DMS114 treated with DMSO at 0.1 percent for 48 hours (cell line): ENCODE measurements at regions not wholly inside any gene's neighbourhood (a gene's known extent, or its start where the extent isn't known, plus 50 kb on each side); places are given as distances from the start of the nearest gene placed in this dataset.

ENCODE experiments used
- DNase-seq: peaks from one replicate; lab custom pipeline; 2025; ENCODE audit not compliant: unreplicated experiment; lab: John Stamatoyannopoulos, UW

- DNase-seq, result no peak
These were observed 413.4 kb downstream of the BCL11B start for GRCh38 chr14:98858561-98858960.

DNA sequence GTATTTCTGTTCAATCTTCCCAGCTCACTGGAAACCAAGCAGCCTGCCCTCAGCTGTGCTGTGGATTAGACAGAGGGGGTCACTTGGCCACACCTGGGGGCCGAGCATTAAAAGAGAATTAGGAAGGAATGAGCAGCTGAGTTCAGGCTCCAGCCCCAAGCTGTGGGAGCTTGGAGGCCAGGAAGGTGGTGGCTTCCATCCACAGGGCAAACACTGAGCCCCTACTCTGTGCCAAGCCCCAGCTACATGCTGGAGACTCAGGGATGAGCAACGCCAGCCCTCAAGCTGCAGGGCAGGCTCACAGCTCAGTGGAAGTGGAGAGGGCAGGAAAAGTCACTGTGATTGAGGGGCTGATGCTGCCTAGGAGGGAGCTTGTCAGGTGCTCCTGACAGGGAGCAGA is 412.7 kb downstream of the BCL11B start:
- no peak for DNase-seq

- DNase-seq, result no peak
These were observed 407.8 kb downstream of the BCL11B start for GRCh38 chr14:98864211-98864610.

- no peak for DNase-seq
These were observed 404.9 kb downstream of the BCL11B start for GRCh38 chr14:98867146-98867545.

- no peak for DNase-seq
These were observed 404.3 kb downstream of the BCL11B start for GRCh38 chr14:98867726-98868125.

DNA sequence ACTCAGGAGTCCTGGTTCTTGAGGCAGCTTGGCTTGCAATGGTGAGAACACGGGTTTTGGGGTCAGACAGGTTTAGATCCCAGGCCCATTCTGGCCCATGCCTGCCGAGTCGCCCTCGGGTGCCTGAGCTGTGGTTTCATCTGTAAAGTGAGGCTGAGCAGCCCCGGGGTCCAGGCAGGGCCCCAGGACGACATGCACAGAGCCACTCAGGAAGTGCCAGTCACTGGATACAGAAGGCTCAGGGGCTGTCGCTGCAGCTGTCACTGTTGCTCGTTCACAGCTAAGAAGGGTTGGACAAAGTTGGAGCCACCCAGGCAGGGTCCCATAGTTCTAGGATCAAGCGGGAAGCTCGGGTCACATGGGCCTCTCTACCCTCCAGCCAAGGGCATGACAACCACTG is 403.1 kb downstream of the BCL11B start:
- no peak for DNase-seq

- no peak for DNase-seq
These were observed 400.2 kb downstream of the BCL11B start for GRCh38 chr14:98871796-98872195.

DNA sequence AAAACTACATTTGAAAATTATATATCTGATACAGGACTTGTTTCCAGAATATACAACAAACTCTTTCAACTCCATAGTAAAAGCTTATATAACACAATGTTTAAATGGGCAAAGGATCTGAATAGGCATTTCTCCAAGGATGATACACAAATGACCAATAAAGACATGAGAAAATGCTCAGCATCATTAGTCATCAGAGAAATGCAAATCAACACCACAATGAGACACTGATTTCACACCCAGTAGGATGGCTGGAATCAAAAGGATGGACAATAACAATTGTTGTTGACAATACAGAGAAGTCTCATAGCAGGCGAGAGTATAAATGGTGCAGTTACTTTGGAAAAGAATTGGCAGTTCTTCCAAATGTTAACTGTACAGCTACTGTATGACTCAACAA is 394.9 kb downstream of the BCL11B start:
- no peak for DNase-seq

GRCh38 chr14:98878282-98878681 is 393.7 kb downstream of the BCL11B start:
- no peak for DNase-seq

- no peak for DNase-seq
These were observed 385.0 kb downstream of the BCL11B start for GRCh38 chr14:98886982-98887381.

- no peak for DNase-seq
These were observed 383.7 kb downstream of the BCL11B start for GRCh38 chr14:98888281-98888680.

DNA sequence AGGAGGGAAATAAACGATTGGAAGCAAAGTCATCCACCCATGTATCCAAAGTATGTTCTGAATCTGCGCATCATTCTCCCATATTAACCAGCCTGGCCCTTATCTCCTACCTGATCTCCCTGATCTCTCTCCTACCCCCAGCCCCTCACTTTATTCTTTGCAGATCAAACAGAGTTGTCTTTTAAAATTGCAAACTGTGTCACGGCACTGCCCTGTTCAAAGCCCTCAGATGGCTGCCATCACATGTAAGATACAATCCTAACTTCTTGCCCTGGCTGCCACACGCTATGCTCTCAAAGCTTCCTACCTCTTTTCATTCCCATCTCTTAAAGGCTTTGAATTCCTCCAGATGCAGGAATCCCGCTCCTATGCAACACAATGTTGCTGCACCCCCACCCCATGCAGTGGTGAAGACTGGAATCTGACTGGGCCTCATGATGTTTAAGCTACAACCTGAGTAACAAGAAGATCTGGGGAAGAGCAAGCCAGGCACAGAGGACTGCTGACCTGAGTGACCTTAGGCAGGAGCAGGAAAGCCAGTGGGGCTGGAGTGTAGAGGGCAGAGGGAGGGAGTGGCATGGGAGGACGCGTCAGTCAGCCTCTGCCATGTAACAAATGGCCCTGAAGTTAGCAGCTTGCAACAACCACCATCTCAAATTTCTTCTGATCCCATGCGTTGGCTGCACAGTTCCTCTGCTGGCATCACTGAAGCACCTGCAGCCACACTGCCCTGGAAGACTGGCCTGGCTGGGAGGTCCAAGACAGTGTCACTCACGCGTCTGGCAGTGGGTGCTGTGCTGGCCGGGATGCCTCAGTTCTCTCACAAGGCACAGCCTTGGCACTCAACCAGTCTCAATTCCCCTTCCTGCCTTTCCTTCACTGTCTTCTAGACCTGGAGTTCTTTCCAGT is 382.8 kb downstream of the BCL11B start:
- DNase-seq, result no peak

GRCh38 chr14:98889836-98890185 is 382.2 kb downstream of the BCL11B start:
- no peak for DNase-seq

- DNase-seq, result no peak
These were observed 381.2 kb downstream of the BCL11B start for GRCh38 chr14:98890556-98891340.

- DNase-seq, result no peak
These were observed 378.3 kb downstream of the BCL11B start for GRCh38 chr14:98893675-98894074.

GRCh38 chr14:98894600-98894999 is 377.4 kb downstream of the BCL11B start:
- DNase-seq, result no peak

GRCh38 chr14:98896449-98896848 is 375.5 kb downstream of the BCL11B start:
- DNase-seq, result no peak

- DNase-seq, result no peak
These were observed 374.2 kb downstream of the BCL11B start for GRCh38 chr14:98897605-98898309.

GRCh38 chr14:98899441-98899840 is 372.6 kb downstream of the BCL11B start:
- no peak for DNase-seq

GRCh38 chr14:98900236-98900635 is 371.8 kb downstream of the BCL11B start:
- no peak for DNase-seq

DNA sequence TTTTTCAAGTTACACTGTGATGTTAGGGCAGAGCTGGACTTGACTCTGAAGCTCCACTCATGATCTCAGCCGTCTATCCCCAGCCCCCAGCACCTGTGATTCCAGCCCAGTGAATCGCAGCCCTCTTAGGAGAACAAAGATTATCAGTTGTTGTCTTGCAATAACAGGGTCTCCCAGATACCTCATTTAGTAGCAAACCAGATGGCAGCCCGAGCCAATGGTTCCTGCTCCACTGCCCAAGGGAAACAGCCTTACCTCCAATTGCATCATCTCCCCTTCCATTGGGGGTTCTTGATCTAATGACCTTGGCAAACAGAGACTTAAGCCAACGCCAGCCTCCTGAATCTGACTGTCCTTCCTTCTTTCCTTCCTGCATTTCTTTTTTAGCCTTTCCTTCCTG is 371.2 kb downstream of the BCL11B start:
- no peak for DNase-seq
